ENCODE measurements at regions not wholly inside any gene's neighbourhood (a gene's known extent, or its start where the extent isn't known, plus 50 kb on each side); places are given as distances from the start of the nearest gene placed in this dataset.

- Histone ChIP-seq H3K27me3 (ENCODE audit: control insufficient read depth, extremely low read depth, insufficient read depth, low read length) (no peaks in the 10 kb centered on the region), H3K9me3 (ENCODE audit: control insufficient read depth, low read depth, low read length) (peaks cover 15% of the 10 kb centered on the region), H3K4me2 (ENCODE audit: control insufficient read depth, extremely low read depth, insufficient read depth, low read depth, low read length) (no peak overlapping the region), H3K79me2 (ENCODE audit: control insufficient read depth, insufficient read depth, low read length) (no peaks in the 10 kb centered on the region), H3K27ac (ENCODE audit: control insufficient read depth, insufficient read depth, low read length) (no peak overlapping the region), H2AFZ (ENCODE audit: control insufficient read depth, low read length) (no peak overlapping the region), H3K36me3 (ENCODE audit: control insufficient read depth in 2 of 2, extremely low read depth in 1 of 2, insufficient read depth in 2 of 2, low read length in 2 of 2) (no peaks in the 10 kb centered on the region), H3K4me3 (ENCODE audit: control insufficient read depth in 2 of 3, extremely low read depth in 1 of 3, insufficient read depth in 2 of 3, low read depth in 1 of 3, low read length in 3 of 3) (no peak overlapping the region), H3K4me1 (ENCODE audit: control insufficient read depth, extremely low read depth, insufficient read depth, low read length) (no peaks in the 10 kb centered on the region), H4K20me1 (ENCODE audit: control insufficient read depth, extremely low read depth, insufficient read depth, low read length) (no peaks in the 10 kb centered on the region), H3K9ac (ENCODE audit: control insufficient read depth, extremely low read depth, insufficient read depth, low read length) (no peak overlapping the region), H3K9me1 (ENCODE audit: control insufficient read depth, extremely low read depth, insufficient read depth, low read length) (no peaks in the 10 kb centered on the region)
- dilution Hi-C loops (cut with MboI; ENCODE audit: extremely low pct_ligation_motif_present, low sequenced_read_pairs): no loop called here
- no peak for TF ChIP-seq EZH2 (IDR thresholded peaks at IDR 0.05; ENCODE audit: low read length)
- TF ChIP-seq, protein P1, sequence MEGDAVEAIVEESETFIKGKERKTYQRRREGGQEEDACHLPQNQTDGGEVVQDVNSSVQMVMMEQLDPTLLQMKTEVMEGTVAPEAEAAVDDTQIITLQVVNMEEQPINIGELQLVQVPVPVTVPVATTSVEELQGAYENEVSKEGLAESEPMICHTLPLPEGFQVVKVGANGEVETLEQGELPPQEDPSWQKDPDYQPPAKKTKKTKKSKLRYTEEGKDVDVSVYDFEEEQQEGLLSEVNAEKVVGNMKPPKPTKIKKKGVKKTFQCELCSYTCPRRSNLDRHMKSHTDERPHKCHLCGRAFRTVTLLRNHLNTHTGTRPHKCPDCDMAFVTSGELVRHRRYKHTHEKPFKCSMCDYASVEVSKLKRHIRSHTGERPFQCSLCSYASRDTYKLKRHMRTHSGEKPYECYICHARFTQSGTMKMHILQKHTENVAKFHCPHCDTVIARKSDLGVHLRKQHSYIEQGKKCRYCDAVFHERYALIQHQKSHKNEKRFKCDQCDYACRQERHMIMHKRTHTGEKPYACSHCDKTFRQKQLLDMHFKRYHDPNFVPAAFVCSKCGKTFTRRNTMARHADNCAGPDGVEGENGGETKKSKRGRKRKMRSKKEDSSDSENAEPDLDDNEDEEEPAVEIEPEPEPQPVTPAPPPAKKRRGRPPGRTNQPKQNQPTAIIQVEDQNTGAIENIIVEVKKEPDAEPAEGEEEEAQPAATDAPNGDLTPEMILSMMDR (optimal IDR thresholded peaks at IDR 0.05 in 1 of 3, IDR thresholded peaks at IDR 0.05 in 1 of 3, conservative IDR thresholded peaks at IDR 0.05 in 1 of 3; ENCODE audit: extremely low read depth in 1 of 3, insufficient read depth in 2 of 3, low read length in 3 of 3): no peak
- FAIRE-seq (no peak), DNase-seq (ENCODE audit: low read depth, low spot score) (no peak)
Observed at GRCh38 chr18:78494204-78495085, 485.2 kb upstream of the SALL3 start.

DNA sequence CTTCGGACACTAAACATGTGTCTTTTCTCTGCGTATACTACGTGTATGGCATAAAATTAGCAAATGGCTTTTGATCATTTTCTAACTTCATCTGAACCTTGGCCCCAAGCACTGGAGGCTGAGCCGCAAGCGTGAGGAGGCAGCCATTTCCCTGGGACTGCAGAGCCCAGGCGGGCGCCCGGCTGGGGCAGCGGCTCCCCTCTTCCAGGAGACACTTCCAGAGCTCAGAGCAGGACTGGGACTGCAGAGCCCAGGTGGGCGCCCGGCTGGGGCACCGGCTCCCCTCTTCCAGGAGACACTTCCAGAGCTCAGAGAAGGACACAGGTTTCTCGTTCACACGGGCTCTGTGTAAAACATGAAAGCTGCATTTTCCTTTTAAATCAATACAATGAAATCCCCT is 484.1 kb upstream of the SALL3 start:
- TF ChIP-seq EZH2 (IDR thresholded peaks at IDR 0.05; ENCODE audit: low read length): no peak
- TF ChIP-seq, protein P1 (optimal IDR thresholded peaks at IDR 0.05 in 1 of 3, IDR thresholded peaks at IDR 0.05 in 1 of 3, conservative IDR thresholded peaks at IDR 0.05 in 1 of 3; ENCODE audit: extremely low read depth in 1 of 3, insufficient read depth in 2 of 3, low read length in 3 of 3): no peak
- dilution Hi-C loops (cut with MboI; ENCODE audit: extremely low pct_ligation_motif_present, low sequenced_read_pairs): no loop called here
- no peak for DNase-seq (ENCODE audit: low read depth, low spot score)
- H3K79me2 ChIP-seq (ENCODE audit: control insufficient read depth, insufficient read depth, low read length): no peaks in the 10 kb centered on the region
- H3K27me3 ChIP-seq (ENCODE audit: control insufficient read depth, extremely low read depth, insufficient read depth, low read length): no peaks in the 10 kb centered on the region
- peaks cover 22% of the 10 kb centered on the region for H3K9me3 ChIP-seq (ENCODE audit: control insufficient read depth, low read depth, low read length)
- H3K9ac ChIP-seq (ENCODE audit: control insufficient read depth, extremely low read depth, insufficient read depth, low read length): no peak overlapping the region
- no peak overlapping the region for H3K27ac ChIP-seq (ENCODE audit: control insufficient read depth, insufficient read depth, low read length)
- no peak overlapping the region for H3K4me3 ChIP-seq (ENCODE audit: control insufficient read depth in 2 of 3, extremely low read depth in 1 of 3, insufficient read depth in 2 of 3, low read depth in 1 of 3, low read length in 3 of 3)
- H3K4me2 ChIP-seq (ENCODE audit: control insufficient read depth, extremely low read depth, insufficient read depth, low read depth, low read length): no peak overlapping the region
- H3K4me1 ChIP-seq (ENCODE audit: control insufficient read depth, extremely low read depth, insufficient read depth, low read length): no peaks in the 10 kb centered on the region
- no peaks in the 10 kb centered on the region for H4K20me1 ChIP-seq (ENCODE audit: control insufficient read depth, extremely low read depth, insufficient read depth, low read length)
- no peak for FAIRE-seq
- H2AFZ ChIP-seq (ENCODE audit: control insufficient read depth, low read length): no peak overlapping the region
- no peaks in the 10 kb centered on the region for H3K36me3 ChIP-seq (ENCODE audit: control insufficient read depth in 2 of 2, extremely low read depth in 1 of 2, insufficient read depth in 2 of 2, low read length in 2 of 2)
- H3K9me1 ChIP-seq (ENCODE audit: control insufficient read depth, extremely low read depth, insufficient read depth, low read length): no peaks in the 10 kb centered on the region

All from keratinocyte (primary cell).